ENCODE measurements at regions not wholly inside any gene's neighbourhood (a gene's known extent, or its start where the extent isn't known, plus 50 kb on each side); places are given as distances from the start of the nearest gene placed in this dataset.

DNA sequence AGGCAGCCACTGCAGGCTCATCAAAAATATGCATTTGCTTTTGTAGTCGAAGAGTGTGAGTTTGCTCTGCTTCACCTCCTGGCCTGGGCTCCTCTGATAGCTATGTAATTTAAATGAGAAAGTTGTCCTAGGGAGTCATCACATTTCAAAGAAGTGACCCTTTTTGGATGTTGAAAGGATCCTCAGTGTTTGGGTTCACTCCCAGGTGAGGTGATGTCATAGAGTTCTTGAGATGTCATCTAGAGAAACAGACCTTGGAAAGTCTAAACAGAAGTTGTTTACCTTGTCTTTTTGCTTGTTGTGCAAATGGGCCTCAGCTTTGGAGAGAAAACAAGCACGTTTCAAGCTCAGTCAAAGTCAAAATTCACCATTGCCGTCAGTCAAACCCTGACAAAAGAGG lies 92.0 kb upstream of the BARHL2 start:
- peaks cover 16% of the 10 kb centered on the region for H3K4me1 Mint-ChIP-seq
- ChIA-PET CTCF (interaction anchor here (1.2 to 1.5 kb wide), 2 partner anchors 80 to 86 kb away, joined by 5 to 6 read pairs; no protein-coding TSS in a partner anchor), POLR2A (no interaction called here)
- H3K27ac Mint-ChIP-seq, result no peak overlapping the region
- no peak for DNase-seq (ENCODE audit: low spot score)
- peaks cover 47% of the 10 kb centered on the region for H3K27me3 Mint-ChIP-seq (ENCODE audit: low read depth)
- no peaks in the 10 kb centered on the region for H3K36me3 Mint-ChIP-seq
- ATAC-seq, result peak; percentile 87
- H3K9me3 Mint-ChIP-seq, result peaks cover 9% of the 10 kb centered on the region
- TF ChIP-seq FOXK1 (CRISPR knock-in tag; IDR thresholded peaks at IDR 0.05), result 0 out of 2 replicates have a peak, but pooled peaks have one; percentile 52
- TF ChIP-seq ZNF121 (CRISPR knock-in tag; IDR thresholded peaks at IDR 0.05), result no peak
- no peak overlapping the region for H3K4me3 Mint-ChIP-seq

DNA sequence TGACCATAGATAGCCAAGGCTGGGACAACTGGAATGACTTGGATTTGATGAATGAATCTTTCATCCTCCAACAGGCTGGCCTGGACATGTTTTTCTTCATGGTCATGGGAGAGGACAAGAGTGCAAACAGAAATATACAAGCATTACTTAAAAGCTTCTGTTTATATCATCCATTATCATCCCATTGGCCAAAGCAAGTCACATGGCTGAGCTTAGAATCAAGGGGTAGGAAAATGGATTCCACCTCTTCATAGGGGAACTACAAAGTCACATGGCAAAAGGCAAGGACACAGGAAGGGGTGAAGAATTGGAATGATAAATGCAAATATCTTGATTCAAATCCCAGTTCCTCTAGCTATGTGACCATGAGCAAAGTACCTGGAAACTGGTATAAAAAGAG lies 90.2 kb upstream of the BARHL2 start:
- H3K27ac Mint-ChIP-seq, result no peak overlapping the region
- ATAC-seq, result no peak
- H3K27me3 Mint-ChIP-seq (ENCODE audit: low read depth), result peaks cover 47% of the 10 kb centered on the region

DNA sequence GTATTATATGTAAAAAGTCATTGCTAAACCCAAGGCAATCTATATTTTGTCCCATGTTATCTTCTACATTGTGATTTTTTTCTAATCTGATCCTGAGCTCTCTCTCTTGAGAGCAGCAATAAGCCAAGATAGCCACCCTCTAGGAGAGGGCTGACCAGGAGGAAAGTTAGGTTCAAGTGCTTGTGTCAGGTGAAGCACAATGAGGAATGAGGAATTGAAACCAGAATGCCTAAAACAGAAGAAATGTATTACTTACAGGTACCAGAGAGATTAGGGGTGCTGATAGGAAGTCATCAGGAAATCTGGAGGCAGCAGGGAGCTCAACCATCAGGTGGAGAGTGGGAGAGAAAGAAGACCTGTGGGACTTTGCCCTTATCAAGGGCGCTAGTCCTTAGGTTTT lies 85.5 kb upstream of the BARHL2 start:
- TF ChIP-seq, protein P1, sequence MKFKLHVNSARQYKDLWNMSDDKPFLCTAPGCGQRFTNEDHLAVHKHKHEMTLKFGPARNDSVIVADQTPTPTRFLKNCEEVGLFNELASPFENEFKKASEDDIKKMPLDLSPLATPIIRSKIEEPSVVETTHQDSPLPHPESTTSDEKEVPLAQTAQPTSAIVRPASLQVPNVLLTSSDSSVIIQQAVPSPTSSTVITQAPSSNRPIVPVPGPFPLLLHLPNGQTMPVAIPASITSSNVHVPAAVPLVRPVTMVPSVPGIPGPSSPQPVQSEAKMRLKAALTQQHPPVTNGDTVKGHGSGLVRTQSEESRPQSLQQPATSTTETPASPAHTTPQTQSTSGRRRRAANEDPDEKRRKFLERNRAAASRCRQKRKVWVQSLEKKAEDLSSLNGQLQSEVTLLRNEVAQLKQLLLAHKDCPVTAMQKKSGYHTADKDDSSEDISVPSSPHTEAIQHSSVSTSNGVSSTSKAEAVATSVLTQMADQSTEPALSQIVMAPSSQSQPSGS (CRISPR knock-in tag; IDR thresholded peaks at IDR 0.05; ENCODE audit: borderline replicate concordance, low read depth), result no peak
- TF ChIP-seq, protein P2, sequence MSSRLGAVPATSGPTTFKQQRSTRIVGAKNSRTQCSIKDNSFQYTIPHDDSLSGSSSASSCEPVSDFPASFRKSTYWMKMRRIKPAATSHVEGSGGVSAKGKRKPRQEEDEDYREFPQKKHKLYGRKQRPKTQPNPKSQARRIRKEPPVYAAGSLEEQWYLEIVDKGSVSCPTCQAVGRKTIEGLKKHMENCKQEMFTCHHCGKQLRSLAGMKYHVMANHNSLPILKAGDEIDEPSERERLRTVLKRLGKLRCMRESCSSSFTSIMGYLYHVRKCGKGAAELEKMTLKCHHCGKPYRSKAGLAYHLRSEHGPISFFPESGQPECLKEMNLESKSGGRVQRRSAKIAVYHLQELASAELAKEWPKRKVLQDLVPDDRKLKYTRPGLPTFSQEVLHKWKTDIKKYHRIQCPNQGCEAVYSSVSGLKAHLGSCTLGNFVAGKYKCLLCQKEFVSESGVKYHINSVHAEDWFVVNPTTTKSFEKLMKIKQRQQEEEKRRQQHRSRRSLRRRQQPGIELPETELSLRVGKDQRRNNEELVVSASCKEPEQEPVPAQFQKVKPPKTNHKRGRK (CRISPR knock-in tag; IDR thresholded peaks at IDR 0.05; ENCODE audit: borderline replicate concordance), result no peak
- TF ChIP-seq, protein P3, sequence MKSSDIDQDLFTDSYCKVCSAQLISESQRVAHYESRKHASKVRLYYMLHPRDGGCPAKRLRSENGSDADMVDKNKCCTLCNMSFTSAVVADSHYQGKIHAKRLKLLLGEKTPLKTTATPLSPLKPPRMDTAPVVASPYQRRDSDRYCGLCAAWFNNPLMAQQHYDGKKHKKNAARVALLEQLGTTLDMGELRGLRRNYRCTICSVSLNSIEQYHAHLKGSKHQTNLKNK (CRISPR knock-in tag; IDR thresholded peaks at IDR 0.05), result no peak
- TF ChIP-seq, protein P4, sequence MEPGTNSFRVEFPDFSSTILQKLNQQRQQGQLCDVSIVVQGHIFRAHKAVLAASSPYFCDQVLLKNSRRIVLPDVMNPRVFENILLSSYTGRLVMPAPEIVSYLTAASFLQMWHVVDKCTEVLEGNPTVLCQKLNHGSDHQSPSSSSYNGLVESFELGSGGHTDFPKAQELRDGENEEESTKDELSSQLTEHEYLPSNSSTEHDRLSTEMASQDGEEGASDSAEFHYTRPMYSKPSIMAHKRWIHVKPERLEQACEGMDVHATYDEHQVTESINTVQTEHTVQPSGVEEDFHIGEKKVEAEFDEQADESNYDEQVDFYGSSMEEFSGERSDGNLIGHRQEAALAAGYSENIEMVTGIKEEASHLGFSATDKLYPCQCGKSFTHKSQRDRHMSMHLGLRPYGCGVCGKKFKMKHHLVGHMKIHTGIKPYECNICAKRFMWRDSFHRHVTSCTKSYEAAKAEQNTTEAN (CRISPR knock-in tag; IDR thresholded peaks at IDR 0.05), result no peak
- TF ChIP-seq, protein P5, sequence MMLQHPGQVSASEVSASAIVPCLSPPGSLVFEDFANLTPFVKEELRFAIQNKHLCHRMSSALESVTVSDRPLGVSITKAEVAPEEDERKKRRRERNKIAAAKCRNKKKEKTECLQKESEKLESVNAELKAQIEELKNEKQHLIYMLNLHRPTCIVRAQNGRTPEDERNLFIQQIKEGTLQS (CRISPR knock-in tag; conservative IDR thresholded peaks at IDR 0.05), result no peak
- no peak for TF ChIP-seq JUN (CRISPR knock-in tag; IDR thresholded peaks at IDR 0.05)
- Mint-ChIP-seq H3K27ac (no peak overlapping the region), H3K4me3 (no peak overlapping the region), H3K4me1 (peaks cover 4% of the 10 kb centered on the region), H3K36me3 (no peaks in the 10 kb centered on the region), H3K27me3 (ENCODE audit: low read depth) (peaks cover 10% of the 10 kb centered on the region), H3K9me3 (peaks cover 9% of the 10 kb centered on the region)
- POLR2A ChIA-PET, result no interaction called here
- CTCF ChIA-PET, result interaction anchor here (0.9 kb wide), 1 partner anchor 364 kb away, joined by 3 read pairs; no protein-coding TSS in a partner anchor
- no peak for ATAC-seq
- no peak for DNase-seq (ENCODE audit: low spot score)

More for the DNA sequence above, 90.2 kb upstream of the BARHL2 start:
- H3K36me3 Mint-ChIP-seq, result no peaks in the 10 kb centered on the region
- ChIA-PET POLR2A (interaction anchor here (0.6 kb wide), 1 partner anchor 150 kb away, joined by 4 read pairs; no protein-coding TSS in a partner anchor), CTCF (no interaction called here)
- TF ChIP-seq NFYB (CRISPR knock-in tag; conservative IDR thresholded peaks at IDR 0.05; ENCODE audit: low read depth), result peak; percentile 19; the same call in 1 of the 2 replicates
- TF ChIP-seq ZNF671 (CRISPR knock-in tag; IDR thresholded peaks at IDR 0.05), result no peak
- peaks cover 9% of the 10 kb centered on the region for H3K9me3 Mint-ChIP-seq
- no peak overlapping the region for H3K4me3 Mint-ChIP-seq
- peaks cover 16% of the 10 kb centered on the region for H3K4me1 Mint-ChIP-seq
- no peak for DNase-seq (ENCODE audit: low spot score)

DNA sequence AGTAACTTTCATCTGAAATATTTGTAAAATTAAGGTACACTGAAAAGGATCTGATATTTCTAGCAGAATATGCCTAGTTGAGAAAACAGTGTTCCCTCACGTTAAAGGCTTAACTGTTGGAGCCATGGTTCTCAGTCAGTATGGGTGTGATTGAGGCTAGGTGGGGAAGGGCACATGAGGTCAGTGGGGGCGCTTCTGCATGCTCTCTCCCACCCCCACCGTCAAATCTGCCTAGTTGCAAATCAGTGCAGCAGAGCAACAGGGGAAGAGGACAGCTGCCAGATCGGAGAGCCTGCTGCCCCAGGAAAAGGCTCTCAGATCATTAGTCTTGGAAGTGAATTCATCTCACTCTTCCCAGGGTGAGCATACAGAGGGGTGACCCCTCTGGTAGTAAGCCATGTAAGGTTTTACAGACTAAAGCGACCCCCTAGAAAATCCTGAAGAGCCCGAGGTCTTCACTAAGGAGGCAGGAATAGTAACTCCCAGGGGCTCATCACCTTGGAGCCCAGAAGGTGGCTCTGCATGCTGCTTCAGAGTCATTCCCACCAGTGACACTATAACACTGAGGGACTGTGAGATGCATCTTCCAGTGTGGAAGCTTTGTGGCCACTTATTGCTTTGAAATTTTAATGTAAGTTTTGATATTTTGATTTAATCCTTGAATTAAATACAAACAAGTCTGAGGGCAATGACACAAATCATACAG lies 83.1 kb upstream of the BARHL2 start:
- ATAC-seq, result peak; percentile 48
- ChIA-PET POLR2A (no interaction called here), CTCF (no interaction called here)
- Mint-ChIP-seq H3K9me3 (peaks cover 5% of the 10 kb centered on the region), H3K36me3 (no peaks in the 10 kb centered on the region), H3K4me1 (peaks cover 4% of the 10 kb centered on the region), H3K27me3 (ENCODE audit: low read depth) (no peaks in the 10 kb centered on the region; the same call in 1 of the 2 replicates), H3K27ac (no peak overlapping the region), H3K4me3 (no peak overlapping the region)
- no peak for DNase-seq (ENCODE audit: low spot score)
- TF ChIP-seq SP1 (CRISPR knock-in tag; conservative IDR thresholded peaks at IDR 0.05), result no peak
- TF ChIP-seq RELA (CRISPR knock-in tag; IDR thresholded peaks at IDR 0.05; ENCODE audit: borderline replicate concordance), result no peak
- no peak for TF ChIP-seq NFYB (CRISPR knock-in tag; conservative IDR thresholded peaks at IDR 0.05; ENCODE audit: low read depth)
- TF ChIP-seq, protein P2 (CRISPR knock-in tag; IDR thresholded peaks at IDR 0.05; ENCODE audit: borderline replicate concordance), result no peak
- no peak for TF ChIP-seq JUN (CRISPR knock-in tag; IDR thresholded peaks at IDR 0.05)
- TF ChIP-seq ETV6 (CRISPR knock-in tag; IDR thresholded peaks at IDR 0.05), result no peak
- no peak for TF ChIP-seq FOXJ3 (CRISPR knock-in tag; IDR thresholded peaks at IDR 0.05; ENCODE audit: borderline replicate concordance)
- TF ChIP-seq, protein P6, sequence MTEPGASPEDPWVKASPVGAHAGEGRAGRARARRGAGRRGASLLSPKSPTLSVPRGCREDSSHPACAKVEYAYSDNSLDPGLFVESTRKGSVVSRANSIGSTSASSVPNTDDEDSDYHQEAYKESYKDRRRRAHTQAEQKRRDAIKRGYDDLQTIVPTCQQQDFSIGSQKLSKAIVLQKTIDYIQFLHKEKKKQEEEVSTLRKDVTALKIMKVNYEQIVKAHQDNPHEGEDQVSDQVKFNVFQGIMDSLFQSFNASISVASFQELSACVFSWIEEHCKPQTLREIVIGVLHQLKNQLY (CRISPR knock-in tag; IDR thresholded peaks at IDR 0.05), result no peak
- TF ChIP-seq FOXP1 (CRISPR knock-in tag; IDR thresholded peaks at IDR 0.05; ENCODE audit: borderline replicate concordance), result no peak
- TF ChIP-seq CREB1 (CRISPR knock-in tag; IDR thresholded peaks at IDR 0.05), result no peak
- TF ChIP-seq NFE2L1 (CRISPR knock-in tag; IDR thresholded peaks at IDR 0.05), result no peak
